Thoracic aorta (tissue), 2 donors: ENCODE measurements at regions not wholly inside any gene's neighbourhood (a gene's known extent, or its start where the extent isn't known, plus 50 kb on each side); places are given as distances from the start of the nearest gene placed in this dataset.

Source experiments
- ATAC-seq: fragments of 150-250 bp; one replicate; pipeline ENCODE4 v1.8.0; 2017; ENCODE audit warnings: low read depth; ENCODE audit not compliant: insufficient number of reproducible peaks, low FRiP score
- DNase-seq: peaks from one replicate; pipeline ENCODE4 v3.0.0-alpha.2; 2020; ENCODE audit warnings: low spot score
- H3K27ac ChIP-seq, 2 donors: fragments of 200-600 bp; sonication (generic); 1 replicate in 1 of 2; 2 replicates in 1 of 2; pipeline ENCODE4 v1.5.1; 2016; ENCODE audit warnings: mild to moderate bottlenecking in 2 of 2, moderate library complexity in 2 of 2
- H3K27me3 ChIP-seq: fragments of 200-600 bp; sonication (generic); replicated peaks from 2 replicates; pipeline ENCODE4 v1.6.0; 2016; ENCODE audit warnings: mild to moderate bottlenecking; ENCODE audit not compliant: insufficient read depth
- H3K36me3 ChIP-seq: fragments of 200-600 bp; sonication (generic); one replicate; pipeline ENCODE4 v1.5.1; 2016
- H3K4me1 ChIP-seq, 2 donors: fragments of 200-600 bp; sonication (generic); 1 replicate in 1 of 2; 2 replicates in 1 of 2; pipeline versions ENCODE4 v1.5.1 to v1.6.0; 2016; ENCODE audit warnings: low read depth in 2 of 2, mild to moderate bottlenecking in 1 of 2; ENCODE audit not compliant: control insufficient read depth in 1 of 2
- H3K4me3 ChIP-seq: fragments of 200-600 bp; sonication (generic); 2 replicates; pipeline ENCODE4 v1.5.1; 2016; ENCODE audit warnings: mild to moderate bottlenecking
- H3K9me3 ChIP-seq: fragments of 200-600 bp; sonication (generic); 2 replicates; pipeline ENCODE4 v1.5.1; 2016
- CTCF ChIP-seq: fragments of 200-600 bp; sonication (generic); IDR thresholded peaks from one replicate; pipeline ENCODE4 v1.5.1; 2019; ENCODE audit warnings: antibody characterized with exemption

- H3K36me3 ChIP-seq, result no peaks in the 10 kb centered on the region
- H3K4me3 ChIP-seq, result no peak overlapping the region
- no peak overlapping the region for H3K27ac ChIP-seq
- H3K27me3 ChIP-seq, result no peaks in the 10 kb centered on the region
- DNase-seq (no peak), ATAC-seq (no peak)
- H3K4me1 ChIP-seq, result peaks cover 3 to 9% of the 10 kb centered on the region in 2 donors
- TF ChIP-seq CTCF, result no peak
- no peaks in the 10 kb centered on the region for H3K9me3 ChIP-seq
These were observed 92.8 kb upstream of the MITF start for GRCh38 chr3:69646287-69647067.

DNA sequence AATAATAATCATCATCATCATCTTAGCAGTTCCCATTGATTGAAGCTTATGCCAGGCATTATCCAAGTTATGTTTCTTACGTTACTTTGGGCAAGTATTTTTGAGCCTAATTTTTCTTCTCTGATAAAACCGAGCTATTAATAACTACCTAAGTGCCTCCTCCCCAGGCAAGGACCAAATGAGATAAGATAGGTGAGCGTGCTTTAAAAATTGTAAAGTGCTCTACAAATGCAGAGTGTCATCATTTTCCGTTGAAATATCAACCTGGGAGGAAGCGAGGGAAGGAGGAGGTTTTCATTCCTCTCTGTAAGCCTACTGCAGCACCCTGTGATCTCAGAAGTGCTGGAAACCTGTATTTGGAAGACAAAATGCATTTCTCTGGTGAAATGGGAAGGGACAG is 96.7 kb upstream of the MITF start:
- no peak for DNase-seq
- no peak overlapping the region for H3K4me3 ChIP-seq
- no peak overlapping the region for H3K27ac ChIP-seq
- no peaks in the 10 kb centered on the region for H3K27me3 ChIP-seq
- no peak for ATAC-seq
- H3K36me3 ChIP-seq, result no peaks in the 10 kb centered on the region
- no peaks in the 10 kb centered on the region for H3K4me1 ChIP-seq
- no peak for TF ChIP-seq CTCF
- no peaks in the 10 kb centered on the region for H3K9me3 ChIP-seq

- no peaks in the 10 kb centered on the region for H3K9me3 ChIP-seq
- H3K4me3 ChIP-seq, result no peak overlapping the region
- DNase-seq (no peak), ATAC-seq (no peak)
- no peak overlapping the region for H3K27ac ChIP-seq
- H3K4me1 ChIP-seq, result no peaks in the 10 kb centered on the region
- no peak for TF ChIP-seq CTCF
- H3K27me3 ChIP-seq, result no peaks in the 10 kb centered on the region
- H3K36me3 ChIP-seq, result no peaks in the 10 kb centered on the region
These were observed 99.4 kb upstream of the MITF start for GRCh38 chr3:69639851-69640250.

- Histone ChIP-seq H3K9me3 (peaks cover 9% of the 10 kb centered on the region), H3K36me3 (no peaks in the 10 kb centered on the region), H3K4me3 (no peak overlapping the region), H3K27me3 (no peaks in the 10 kb centered on the region), H3K4me1 (no peaks in the 10 kb centered on the region), H3K27ac (no peak overlapping the region)
- no peak for ATAC-seq
- no peak for DNase-seq
- TF ChIP-seq CTCF, result no peak
These were observed 110.3 kb upstream of the MITF start for GRCh38 chr3:69628951-69629350.

- H3K4me3 ChIP-seq, result no peak overlapping the region
- ATAC-seq, result no peak
- H3K9me3 ChIP-seq, result no peaks in the 10 kb centered on the region
- no peak for TF ChIP-seq CTCF
- no peak for DNase-seq
- H3K36me3 ChIP-seq, result no peaks in the 10 kb centered on the region
- H3K4me1 ChIP-seq, result no peaks in the 10 kb centered on the region
- no peak overlapping the region for H3K27ac ChIP-seq
- no peaks in the 10 kb centered on the region for H3K27me3 ChIP-seq
These were observed 126.0 kb upstream of the MITF start for GRCh38 chr3:69613286-69613685.
